Liver (tissue), 3 donors: ENCODE measurements at regions not wholly inside any gene's neighbourhood (a gene's known extent, or its start where the extent isn't known, plus 50 kb on each side); places are given as distances from the start of the nearest gene placed in this dataset.

Experiments used
- CTCF ChIP-seq: fragments of 150-350 bp; IDR thresholded peaks from 2 replicates; pipeline ENCODE4 v1.5.1; 2017; ENCODE audit warnings: improper control_type of control experiment, low read depth, low read length; ENCODE audit not compliant: missing input control
- NR2F2 ChIP-seq: IDR thresholded peaks from 2 replicates; pipeline ENCODE4 v1.6.1; 2016; ENCODE audit warnings: antibody characterized with exemption
- REST ChIP-seq: IDR thresholded peaks from 2 replicates; pipeline ENCODE4 v1.6.1; 2016; ENCODE audit warnings: antibody characterized with exemption, mild to moderate bottlenecking
- ZBTB33 ChIP-seq: IDR thresholded peaks from 2 replicates; pipeline ENCODE4 v1.6.1; 2016; ENCODE audit warnings: antibody characterized with exemption
- donor health status: healthy.
- donor health status: healthy.

- no peak for TF ChIP-seq REST
- TF ChIP-seq CTCF, result no peak
- no peak for TF ChIP-seq ZBTB33
- TF ChIP-seq NR2F2, result no peak
Observed at GRCh38 chr2:71974846-71975245, 172.8 kb downstream of the CYP26B1 start.
